Stomach (tissue), 8 donors: ENCODE measurements at regions not wholly inside any gene's neighbourhood (a gene's known extent, or its start where the extent isn't known, plus 50 kb on each side); places are given as distances from the start of the nearest gene placed in this dataset.
A peak's percentile ranks its signal among the peaks of the same experiment; 100 is the strongest.

Experiments
- DNase-seq, 2 donors: peaks; one replicate each; pipeline versions ENCODE4 v3.0.0 to v3.0.0-alpha.2; 2013 to 2019
- H3K27ac ChIP-seq, 5 donors: fragments of 200-600 bp in 4 of 5; sonication (generic) in 4 of 5; one replicate each; pipeline ENCODE4 v1.5.1; 2013 to 2019; ENCODE audit warnings: mild to moderate bottlenecking in 1 of 5, moderate library complexity in 1 of 5
- H3K27me3 ChIP-seq, 3 donors: fragments of 200-600 bp; sonication (generic); one replicate each; pipeline ENCODE4 v1.5.1; 2017 to 2019; ENCODE audit warnings: mixed run types in 1 of 3
- H3K36me3 ChIP-seq, 4 donors: fragments of 200-600 bp; sonication (generic); 1 replicate in 3 of 4; 2 replicates in 1 of 4; pipeline ENCODE4 v1.5.1; 2016 to 2019
- H3K4me1 ChIP-seq, 4 donors: fragments of 200-600 bp; sonication (generic); one replicate each; pipeline ENCODE4 v1.5.1; 2016 to 2019
- H3K4me3 ChIP-seq, 4 donors: fragments of 200-600 bp; sonication (generic) in 3 of 4; one replicate each; pipeline ENCODE4 v1.5.1; 2016 to 2019; ENCODE audit warnings: mild to moderate bottlenecking in 1 of 4
- H3K9me3 ChIP-seq, 4 donors: fragments of 200-600 bp; sonication (generic); one replicate each; pipeline ENCODE4 v1.5.1; 2016 to 2019
- EP300 ChIP-seq: sonication (generic); formaldehyde crosslinking; IDR thresholded peaks from one replicate; pipeline ENCODE4 v1.6.1; 2017; ENCODE audit warnings: antibody characterized with exemption
- POLR2A ChIP-seq, 4 donors: fragments of 450-650 bp; IDR thresholded peaks; one replicate each; pipeline ENCODE4 v1.6.1; 2016; ENCODE audit warnings: antibody characterized with exemption in 4 of 4, control low read depth in 2 of 4, mild to moderate bottlenecking in 1 of 4, moderate library complexity in 1 of 4
- POLR2AphosphoS5 ChIP-seq, 3 donors: sonication (generic); formaldehyde crosslinking; IDR thresholded peaks; one replicate each; pipeline ENCODE4 v1.6.1; 2016; ENCODE audit warnings: antibody characterized with exemption in 3 of 3
- WGBS, 5 donors: extraction: QIAGEN DNeasy Blood & Tissue Kit in 3 of 5; methylation state at CpG; one replicate each; pipeline versions ENCODE4 v1.1.5 to v1.1.7; 2013 to 2018; 5-methylcytosine and 5-hydroxymethylcytosine counted together
- intact Hi-C: fragments of 100-400 bp; cut with DNase I; formaldehyde crosslinking; loops from one replicate; pipeline ENCODE4 v1.15.1; 2023; ENCODE audit warnings: low total_unique reads
- TF ChIP-seq, protein P1 (sequence below), 7 experiments: fragments of 450-650 bp in 4 of 7; fragments of 200-600 bp in 3 of 7; sonication (generic) in 3 of 7; IDR thresholded peaks; one replicate each; pipeline ENCODE4 v1.5.1; 2016 to 2019; ENCODE audit warnings: antibody characterized with exemption in 7 of 7, control low read depth in 2 of 7, mild to moderate bottlenecking in 1 of 7
- donor health status: healthy with polysubstance abuse.
- donor health status: Bipolar disorder and iron deficiency.
- donor health status: healthy.

DNA sequence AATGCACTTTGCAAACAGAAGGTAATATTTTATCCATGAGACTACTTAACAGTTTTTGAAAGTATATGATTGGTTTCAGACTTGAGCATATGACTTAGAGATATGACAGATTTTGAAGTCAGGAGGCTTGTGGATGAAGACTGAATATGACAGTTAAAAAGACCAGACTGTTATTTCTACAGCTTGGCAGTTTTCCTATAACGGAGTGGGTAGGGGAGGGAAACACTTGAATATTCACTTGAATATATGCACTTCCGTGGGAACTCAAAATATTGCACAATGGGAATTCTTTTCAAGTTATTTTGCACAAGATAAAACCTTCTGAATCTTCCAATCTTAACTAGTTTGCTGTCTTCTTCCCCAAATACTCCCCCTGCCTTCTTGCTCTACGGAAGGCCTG, 64.6 kb upstream of the ACKR3 start:
- TF ChIP-seq POLR2AphosphoS5 (IDR thresholded peaks at IDR 0.05) (no peak), POLR2A (IDR thresholded peaks at IDR 0.05) (no peak), EP300 (no peak)
- TF ChIP-seq, protein P1, sequence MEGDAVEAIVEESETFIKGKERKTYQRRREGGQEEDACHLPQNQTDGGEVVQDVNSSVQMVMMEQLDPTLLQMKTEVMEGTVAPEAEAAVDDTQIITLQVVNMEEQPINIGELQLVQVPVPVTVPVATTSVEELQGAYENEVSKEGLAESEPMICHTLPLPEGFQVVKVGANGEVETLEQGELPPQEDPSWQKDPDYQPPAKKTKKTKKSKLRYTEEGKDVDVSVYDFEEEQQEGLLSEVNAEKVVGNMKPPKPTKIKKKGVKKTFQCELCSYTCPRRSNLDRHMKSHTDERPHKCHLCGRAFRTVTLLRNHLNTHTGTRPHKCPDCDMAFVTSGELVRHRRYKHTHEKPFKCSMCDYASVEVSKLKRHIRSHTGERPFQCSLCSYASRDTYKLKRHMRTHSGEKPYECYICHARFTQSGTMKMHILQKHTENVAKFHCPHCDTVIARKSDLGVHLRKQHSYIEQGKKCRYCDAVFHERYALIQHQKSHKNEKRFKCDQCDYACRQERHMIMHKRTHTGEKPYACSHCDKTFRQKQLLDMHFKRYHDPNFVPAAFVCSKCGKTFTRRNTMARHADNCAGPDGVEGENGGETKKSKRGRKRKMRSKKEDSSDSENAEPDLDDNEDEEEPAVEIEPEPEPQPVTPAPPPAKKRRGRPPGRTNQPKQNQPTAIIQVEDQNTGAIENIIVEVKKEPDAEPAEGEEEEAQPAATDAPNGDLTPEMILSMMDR (IDR thresholded peaks at IDR 0.05) = no peak
- Histone ChIP-seq H3K36me3 (no peaks in the 10 kb centered on the region), H3K9me3 (no peaks in the 10 kb centered on the region), H3K4me1 (peaks cover 0 to 14% (median 9%) of the 10 kb centered on the region in 4 donors), H3K27ac (no peak overlapping the region), H3K4me3 (no peak overlapping the region), H3K27me3 (peaks cover 0 to 34% (median 20%) of the 10 kb centered on the region in 3 donors)
- WGBS, 5 donors = 76 to 85% (median 83%) methylated on average over 3 of the region's 3 CpGs
- DNase-seq = no peak
- intact Hi-C loops = no loop called here

DNA sequence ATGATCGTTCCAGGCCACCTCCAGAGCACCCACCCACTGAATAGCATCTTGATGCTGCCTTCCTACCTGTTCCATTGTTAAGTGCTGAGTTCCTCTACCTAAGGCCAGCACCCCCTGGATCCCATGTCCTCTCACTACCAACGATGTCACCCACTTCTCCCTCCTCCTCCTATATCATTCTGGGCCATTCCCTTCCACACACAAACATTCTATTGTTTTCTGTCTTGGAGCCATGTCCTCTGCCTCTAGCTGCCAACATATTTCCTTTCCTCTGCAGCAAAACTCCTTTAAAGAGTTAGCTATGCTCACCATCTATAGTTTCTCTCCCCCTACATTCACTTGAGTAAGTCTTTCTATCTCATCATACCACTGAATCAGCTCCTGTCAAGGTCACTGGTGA, 64.0 kb upstream of the ACKR3 start:
- no peak overlapping the region for H3K27ac ChIP-seq
- no peak overlapping the region for H3K4me3 ChIP-seq
- peaks cover 0 to 14% (median 9%) of the 10 kb centered on the region in 4 donors for H3K4me1 ChIP-seq

DNA sequence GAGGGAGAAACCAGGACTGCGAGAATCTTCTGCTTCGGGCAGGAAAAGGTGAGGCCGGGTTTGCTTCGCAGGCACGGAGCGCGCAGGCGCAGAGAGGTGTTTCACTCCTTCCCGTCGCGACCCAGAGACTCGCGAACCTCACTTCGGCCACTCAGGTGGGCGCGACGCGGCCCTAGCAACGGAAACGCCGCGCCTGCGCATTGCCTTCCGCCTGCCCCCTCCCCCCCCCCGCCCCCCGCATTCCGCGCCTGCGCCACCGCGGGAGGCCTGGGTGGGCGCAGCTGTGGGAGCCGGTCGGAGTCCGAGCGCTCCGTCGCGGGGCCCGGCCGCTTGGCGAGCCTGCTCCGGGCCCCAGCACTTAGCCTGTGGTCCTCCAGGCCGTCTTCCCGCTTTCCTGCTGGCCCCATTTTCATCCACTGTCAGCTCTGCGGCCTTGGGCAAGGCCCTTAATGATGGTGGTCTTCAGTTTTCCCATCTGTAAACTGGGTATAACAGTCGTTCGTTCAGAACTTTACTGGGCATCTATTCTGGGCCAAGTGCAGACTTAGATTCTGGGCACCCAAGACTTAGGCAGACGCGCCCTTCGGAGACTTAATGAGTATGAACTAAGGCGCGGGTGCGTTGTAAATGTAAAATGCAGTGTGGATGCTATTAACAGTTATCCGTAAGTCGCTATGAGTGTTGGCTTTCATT, 62.1 kb upstream of the ACKR3 start:
- Histone ChIP-seq H3K4me3 (peak overlapping the region; percentile 42 to 48 (median 45)), H3K27me3 (peaks cover 0 to 34% (median 20%) of the 10 kb centered on the region in 3 donors), H3K36me3 (no peaks in the 10 kb centered on the region), H3K27ac (peak overlapping the region in 1 of 5 donors; percentile 49), H3K9me3 (no peaks in the 10 kb centered on the region), H3K4me1 (peaks cover 0 to 14% (median 7%) of the 10 kb centered on the region in 4 donors)
- intact Hi-C loops = no loop called here
- TF ChIP-seq POLR2AphosphoS5 (IDR thresholded peaks at IDR 0.05) = no peak
- TF ChIP-seq, protein P1 (IDR thresholded peaks at IDR 0.05) = no peak
- no peak for TF ChIP-seq EP300
- TF ChIP-seq POLR2A (IDR thresholded peaks at IDR 0.05) = no peak
- DNase-seq = peak; percentile 58 to 91
- 21 to 37% (median 23%) methylated on average over 24 to 54 of the region's 56 CpGs for WGBS, 5 donors

More for the DNA sequence above, 64.0 kb upstream of the ACKR3 start:
- intact Hi-C loops = no loop called here
- H3K27me3 ChIP-seq = peaks cover 0 to 34% (median 20%) of the 10 kb centered on the region in 3 donors
- no peak for DNase-seq
- no peaks in the 10 kb centered on the region for H3K9me3 ChIP-seq
- TF ChIP-seq EP300 (no peak), POLR2A (IDR thresholded peaks at IDR 0.05) (no peak), POLR2AphosphoS5 (IDR thresholded peaks at IDR 0.05) (no peak)
- TF ChIP-seq, protein P1 (IDR thresholded peaks at IDR 0.05) = no peak
- 56 to 77% (median 67%) methylated on average over 2 of the region's 2 CpGs for WGBS, 5 donors
- no peaks in the 10 kb centered on the region for H3K36me3 ChIP-seq

DNA sequence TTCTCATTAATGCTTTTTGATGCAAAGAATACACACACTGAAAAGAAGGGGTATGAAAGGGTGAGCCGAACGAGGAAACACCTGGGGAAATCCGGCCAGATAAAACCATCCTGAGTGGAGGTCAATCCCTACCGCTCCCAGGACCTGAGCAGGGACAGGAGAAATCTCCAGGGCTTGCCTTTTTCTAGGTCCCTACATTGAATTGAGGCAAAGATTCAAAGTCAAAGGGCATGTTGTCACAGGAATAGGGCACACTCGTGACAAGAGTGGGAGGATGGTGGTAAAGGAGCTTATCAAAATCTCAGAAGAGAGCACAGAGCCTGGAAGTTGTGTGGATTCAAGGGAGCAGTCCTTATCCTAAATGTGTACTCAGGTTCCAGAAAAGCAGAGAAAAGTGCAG, 61.2 kb upstream of the ACKR3 start:
- Histone ChIP-seq H3K4me3 (no peak overlapping the region), H3K9me3 (no peaks in the 10 kb centered on the region), H3K36me3 (no peaks in the 10 kb centered on the region), H3K27me3 (peaks cover 0 to 34% (median 20%) of the 10 kb centered on the region in 3 donors), H3K27ac (no peak overlapping the region), H3K4me1 (peaks cover 0 to 21% (median 7%) of the 10 kb centered on the region in 4 donors)
- 52 to 66% (median 64%) methylated on average over 5 of the region's 5 CpGs for WGBS, 5 donors
- TF ChIP-seq, protein P1 (IDR thresholded peaks at IDR 0.05) = no peak
- TF ChIP-seq POLR2AphosphoS5 (IDR thresholded peaks at IDR 0.05) (no peak), EP300 (no peak), POLR2A (IDR thresholded peaks at IDR 0.05) (no peak)
- intact Hi-C loops = no loop called here
- no peak for DNase-seq
